ENCODE measurements at regions not wholly inside any gene's neighbourhood (a gene's known extent, or its start where the extent isn't known, plus 50 kb on each side); places are given as distances from the start of the nearest gene placed in this dataset.

DNA sequence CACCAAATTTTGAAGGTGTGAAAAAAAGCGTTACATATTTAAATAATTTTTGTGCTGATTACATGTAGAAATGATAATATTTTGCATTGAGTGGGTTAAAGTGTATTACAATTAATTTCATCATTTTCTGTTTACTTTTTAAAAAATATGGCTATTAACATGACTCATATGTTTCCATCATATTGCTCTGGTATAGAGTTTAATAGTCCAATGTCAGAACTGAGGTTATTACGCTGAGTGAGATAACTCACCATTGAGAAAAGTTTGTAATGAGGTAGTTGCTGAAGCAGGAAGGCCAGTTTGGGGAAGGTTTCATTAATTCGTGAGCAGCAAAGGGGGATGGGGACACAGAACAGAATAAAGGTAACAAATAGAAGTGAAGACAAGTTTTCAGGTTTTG, 865.7 kb upstream of the MGAT4C start:
- DNase-seq (ENCODE audit: low spot score) (no peak), ATAC-seq (no peak)

DNA sequence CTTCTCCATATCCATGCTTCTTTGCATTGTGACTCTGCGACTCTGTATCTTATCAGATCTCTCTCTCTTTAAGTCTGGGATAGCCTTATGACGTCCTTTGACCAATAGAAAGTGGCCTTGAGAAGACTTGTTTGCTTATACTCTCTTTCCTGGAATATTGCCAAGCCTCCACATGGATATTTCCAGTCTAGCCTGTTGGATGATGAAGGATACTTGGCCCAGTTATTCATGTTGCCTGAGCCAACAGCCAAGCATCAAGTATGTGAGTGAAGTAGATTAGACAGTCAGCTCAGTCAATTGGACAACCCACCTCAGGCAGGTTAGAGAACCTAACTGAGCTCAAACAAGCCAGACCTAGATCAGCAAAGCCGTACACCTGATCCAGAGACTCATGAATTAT, 864.2 kb upstream of the MGAT4C start:
- no peak for DNase-seq (ENCODE audit: low spot score)
- ATAC-seq: no peak

GRCh38 chr12:87119713-87120112, 863.5 kb upstream of the MGAT4C start:
- ATAC-seq (no peak), DNase-seq (ENCODE audit: low spot score) (no peak)

DNA sequence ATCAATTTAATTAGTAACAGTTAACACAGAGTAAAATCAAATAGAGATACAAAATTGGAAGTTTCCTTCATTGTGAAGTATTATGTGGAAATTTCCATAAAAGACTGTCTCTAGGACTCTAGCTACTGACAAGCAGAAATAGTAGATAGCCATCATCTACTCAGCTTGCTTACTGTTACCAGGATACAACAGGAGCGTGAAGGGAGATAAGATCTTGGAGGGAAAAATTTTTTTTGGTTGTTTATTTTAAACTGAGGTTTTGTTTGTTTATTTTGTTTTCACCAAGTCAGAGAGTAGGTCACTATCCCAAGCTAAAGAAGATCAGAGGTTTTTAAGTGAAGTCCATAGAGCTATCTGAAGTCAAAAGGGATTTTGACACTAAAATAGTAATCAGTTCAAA, 861.3 kb upstream of the MGAT4C start:
- DNase-seq (ENCODE audit: low spot score) (no peak), ATAC-seq (no peak)

DNA sequence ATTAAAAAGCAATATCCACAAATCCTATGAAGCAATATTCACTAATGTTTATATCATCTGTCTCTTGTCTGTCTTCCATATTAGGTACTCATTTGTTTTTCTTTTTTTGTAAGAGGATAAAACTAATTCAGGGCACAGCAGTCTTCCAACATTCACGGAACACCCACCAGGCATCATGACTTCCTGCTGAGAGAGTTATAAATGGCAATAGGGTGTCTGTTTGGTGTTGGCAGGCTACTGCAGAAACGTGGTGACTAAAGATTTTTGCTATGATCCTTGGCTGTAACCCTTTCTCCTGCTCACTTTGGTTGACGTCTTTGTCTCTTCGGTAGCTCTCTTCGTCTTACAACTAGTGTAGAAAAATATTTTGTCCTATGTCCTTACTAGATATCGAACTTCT, 860.6 kb upstream of the MGAT4C start:
- DNase-seq (ENCODE audit: low spot score) (no peak), ATAC-seq (no peak)

DNA sequence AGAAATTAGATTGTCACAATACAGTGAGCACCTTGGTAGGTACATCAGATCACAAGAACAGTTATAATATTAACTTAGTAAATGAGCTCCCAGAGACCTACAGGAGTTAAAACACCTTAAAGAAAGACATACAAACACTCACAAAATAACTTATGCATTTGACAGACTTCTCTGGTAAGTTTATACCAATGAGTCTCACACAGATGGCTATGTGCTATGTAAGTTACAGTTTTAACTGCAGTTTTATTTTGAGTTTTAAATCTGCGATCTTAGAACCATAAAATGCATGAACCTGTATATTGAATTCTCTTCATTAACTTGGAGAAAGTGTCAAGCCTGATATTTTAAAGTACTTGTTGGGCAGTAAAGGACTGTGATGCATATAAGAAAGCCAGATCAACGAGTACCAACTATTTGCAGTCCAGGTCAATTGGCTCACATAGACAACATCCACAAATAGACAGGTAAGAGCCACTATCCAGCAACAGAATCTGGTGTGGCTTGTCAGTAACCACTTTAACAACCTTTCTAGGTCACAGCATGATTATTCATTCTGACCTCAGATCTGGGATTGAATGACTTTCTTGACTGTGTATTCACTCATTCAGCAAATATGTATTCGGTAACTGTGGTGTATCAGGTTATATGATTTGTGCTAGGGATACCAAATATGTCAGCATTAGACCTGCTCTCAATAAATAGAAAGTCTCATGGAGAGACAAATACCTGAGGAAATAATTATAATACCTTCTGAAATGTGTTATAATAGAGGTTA, 856.6 kb upstream of the MGAT4C start:
- ATAC-seq: no peak

DNA sequence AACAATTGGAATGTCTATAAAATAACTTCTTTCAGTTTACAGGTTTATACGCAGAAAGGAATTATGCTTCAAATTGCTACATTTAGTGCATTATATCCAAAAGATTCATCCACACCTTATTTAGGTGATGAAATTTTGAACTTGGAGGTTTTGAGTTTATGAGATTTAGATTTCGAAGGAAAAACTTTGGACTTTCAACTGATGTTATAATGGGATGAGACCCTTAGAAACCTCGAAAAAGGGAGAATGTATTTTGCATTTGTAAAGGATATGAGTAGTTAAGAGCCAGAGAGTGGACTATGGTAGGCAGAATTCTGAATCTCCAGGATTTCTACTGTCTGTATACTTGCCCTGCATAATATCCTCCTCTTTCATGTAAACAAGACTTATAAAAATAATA, 851.6 kb upstream of the MGAT4C start:
- no peak for ATAC-seq

More for the DNA sequence above, 856.6 kb upstream of the MGAT4C start:
- no peak for DNase-seq (ENCODE audit: low spot score)

GRCh38 chr12:87107270-87107669, 851.1 kb upstream of the MGAT4C start:
- DNase-seq (ENCODE audit: low spot score): no peak
- no peak for ATAC-seq

More for the DNA sequence above, 851.6 kb upstream of the MGAT4C start:
- no peak for DNase-seq (ENCODE audit: low spot score)

DNA sequence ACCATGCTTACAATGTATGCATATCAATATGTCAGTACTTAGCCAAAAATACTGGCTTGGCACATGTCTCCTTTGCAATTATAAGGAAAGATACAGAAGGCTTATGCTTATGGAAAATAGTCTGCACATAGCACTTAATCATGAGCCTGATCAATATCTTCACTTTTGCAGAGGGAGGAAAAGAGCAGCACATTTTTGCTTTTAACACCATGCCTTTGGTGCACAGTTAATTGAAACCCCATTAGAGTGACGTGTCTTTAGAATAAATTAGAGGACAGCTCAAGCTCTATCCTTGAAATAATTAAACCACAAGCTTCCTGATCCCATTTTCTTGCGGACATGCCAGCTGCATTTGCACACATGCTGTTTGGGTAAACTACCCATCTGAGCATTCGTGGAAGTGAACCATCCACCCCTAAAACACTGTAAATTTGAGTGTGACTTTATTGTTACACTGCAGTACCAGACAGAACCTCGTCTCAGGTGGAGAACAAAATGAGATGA, 839.9 kb upstream of the MGAT4C start:
- DNase-seq (ENCODE audit: low spot score): no peak
- ATAC-seq: no peak

- DNase-seq (ENCODE audit: low spot score) (no peak), ATAC-seq (no peak)
Observed at GRCh38 chr12:87094356-87094755, 838.2 kb upstream of the MGAT4C start.

- DNase-seq (ENCODE audit: low spot score): no peak
- no peak for ATAC-seq
Observed at GRCh38 chr12:87092421-87092820, 836.2 kb upstream of the MGAT4C start.

GRCh38 chr12:87086118-87086891, 830.1 kb upstream of the MGAT4C start:
- ATAC-seq: no peak
- no peak for DNase-seq (ENCODE audit: low spot score)

GRCh38 chr12:87085286-87085685, 829.1 kb upstream of the MGAT4C start:
- no peak for DNase-seq (ENCODE audit: low spot score)
- ATAC-seq: no peak

DNA sequence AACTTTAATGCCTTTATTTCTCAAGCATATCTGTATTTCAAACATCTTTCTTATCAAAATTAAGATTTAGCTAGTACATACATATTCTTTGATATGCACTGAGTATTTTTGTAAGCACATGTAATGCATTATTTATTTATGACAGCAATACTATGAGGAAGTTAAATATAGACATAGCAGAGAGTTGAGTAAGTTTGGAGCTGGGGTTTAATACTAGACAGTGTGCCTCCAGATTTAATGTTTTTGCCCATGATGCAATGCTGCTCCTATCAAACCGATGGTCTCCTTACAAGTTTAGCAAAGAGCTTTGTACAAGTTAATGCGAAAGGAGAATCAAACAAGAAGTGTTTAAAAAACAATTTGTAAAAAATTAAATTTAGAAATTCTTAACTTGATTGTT, 826.6 kb upstream of the MGAT4C start:
- DNase-seq (ENCODE audit: low spot score): no peak
- no peak for ATAC-seq

DNA sequence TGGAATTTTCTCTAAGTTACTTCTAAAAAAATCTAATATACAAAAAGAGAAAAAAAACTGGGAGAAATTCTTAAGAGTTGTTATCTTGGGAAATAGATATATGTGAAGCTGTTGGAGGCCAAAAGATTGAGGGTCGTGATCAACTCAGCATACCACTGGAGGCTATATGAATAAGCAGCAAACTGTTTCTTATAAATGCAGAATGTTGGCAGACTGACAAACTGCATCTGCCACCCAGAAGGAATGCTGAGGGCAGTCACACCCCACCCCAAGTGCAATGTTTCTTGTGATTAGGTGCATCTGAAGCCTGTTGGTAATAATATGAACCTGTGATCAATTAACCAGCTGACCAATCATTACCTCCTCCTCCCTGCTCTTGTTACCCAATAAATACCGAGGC, 818.6 kb upstream of the MGAT4C start:
- no peak for DNase-seq (ENCODE audit: low spot score)
- no peak for ATAC-seq

DNA sequence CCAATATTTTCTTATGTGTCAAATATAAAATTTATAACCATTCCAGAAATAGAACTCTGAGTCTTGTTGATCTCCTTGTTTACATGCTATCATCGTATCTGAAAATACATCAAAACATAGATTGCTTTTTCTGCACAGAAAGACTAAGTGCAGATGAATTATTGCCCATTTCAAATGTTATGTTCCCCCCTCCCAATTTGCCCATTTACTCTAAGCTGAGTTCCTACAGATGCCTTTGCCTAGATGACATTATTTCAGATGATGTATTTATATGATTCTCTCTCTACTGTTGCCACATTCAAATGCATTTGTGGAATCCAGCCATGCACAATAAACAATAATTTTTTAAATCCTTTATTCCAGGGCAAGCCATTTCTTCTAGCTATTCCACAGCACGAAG, 810.1 kb upstream of the MGAT4C start:
- no peak for ATAC-seq
- no peak for DNase-seq (ENCODE audit: low spot score)

- ATAC-seq (no peak), DNase-seq (ENCODE audit: low spot score) (no peak)
Observed at GRCh38 chr12:87059231-87059630, 803.0 kb upstream of the MGAT4C start.

- no peak for ATAC-seq
- DNase-seq (ENCODE audit: low spot score): no peak
Observed at GRCh38 chr12:87054226-87054625, 798.0 kb upstream of the MGAT4C start.

DNA sequence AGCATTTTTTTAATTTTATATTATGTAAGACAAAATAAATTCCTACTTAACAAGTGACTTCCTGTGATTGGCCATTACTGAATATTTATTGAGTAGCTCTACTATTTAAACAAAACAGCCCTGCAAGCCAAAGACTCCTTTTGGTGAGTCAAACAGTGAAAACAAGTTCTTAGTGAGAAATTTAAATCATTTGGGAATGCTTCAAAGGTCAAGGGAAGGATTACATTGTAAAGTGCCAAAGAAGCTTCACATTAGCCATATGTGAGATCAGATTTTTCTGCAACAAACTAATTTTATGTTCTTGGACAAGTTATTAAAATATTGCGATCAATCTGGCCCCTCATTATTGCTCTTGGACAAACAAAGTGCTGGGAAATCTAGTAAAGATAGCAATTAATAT, 795.4 kb upstream of the MGAT4C start:
- DNase-seq (ENCODE audit: low spot score) (no peak), ATAC-seq (no peak)

DNA sequence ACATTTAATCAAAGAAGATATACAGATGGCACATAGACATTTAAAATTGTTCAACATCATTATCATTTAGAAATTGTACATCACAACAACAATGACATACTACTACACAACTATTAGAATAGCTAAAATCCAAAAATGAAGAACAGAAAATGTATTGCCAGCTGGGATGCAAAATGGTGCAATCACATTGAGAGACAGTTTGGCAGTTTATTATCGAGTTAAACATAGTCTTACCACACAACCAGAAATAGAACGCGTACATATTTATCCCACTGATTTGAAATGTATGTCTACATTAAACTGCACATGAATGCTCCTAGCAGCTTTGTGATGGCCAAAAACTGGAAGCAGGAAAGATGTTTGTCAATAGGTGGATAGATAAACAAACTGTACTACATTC, 791.5 kb upstream of the MGAT4C start:
- DNase-seq (ENCODE audit: low spot score): no peak
- no peak for ATAC-seq

DNA sequence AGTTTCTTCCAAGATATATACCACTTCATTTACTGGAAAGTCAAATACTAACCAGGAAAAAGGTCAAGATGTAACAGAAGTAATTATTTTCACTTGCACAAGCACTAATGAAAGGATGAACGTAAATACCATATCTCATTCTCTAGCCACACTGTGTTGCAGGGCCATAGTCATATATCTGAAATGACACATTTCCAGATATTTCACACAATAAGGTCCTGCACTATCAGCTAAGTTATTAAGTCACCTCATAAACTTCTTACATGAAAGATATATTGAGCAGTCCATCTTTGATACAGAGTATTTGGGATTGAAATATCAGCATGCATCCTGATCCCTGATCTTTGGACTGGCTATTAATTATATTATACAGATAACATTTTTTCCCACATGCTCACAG, 783.3 kb upstream of the MGAT4C start:
- DNase-seq (ENCODE audit: low spot score) (no peak), ATAC-seq (no peak)

- no peak for DNase-seq (ENCODE audit: low spot score)
- no peak for ATAC-seq
Observed at GRCh38 chr12:87038098-87038497, 781.9 kb upstream of the MGAT4C start.
